Stimulated activated CD4-positive, alpha-beta T cell treated with anti-CD3 and anti-CD28 coated beads, Interleukin-15, amount 100 ng/mL, for 1 hour (primary cell): ENCODE measurements at regions not wholly inside any gene's neighbourhood (a gene's known extent, or its start where the extent isn't known, plus 50 kb on each side); places are given as distances from the start of the nearest gene placed in this dataset.

ENCODE experiments used
- DNase-seq, 2 donors: peaks; one replicate each; pipeline ENCODE4 v3.0.0-alpha.2; 2020; ENCODE audit warnings: low read depth in 1 of 2, low spot score in 1 of 2

- DNase-seq: no peak
These were observed 51.3 kb downstream of the OR10H4 start for GRCh38 chr19:16000024-16000663.

- DNase-seq: peak in 1 of 2 donors; percentile 18
These were observed 52.9 kb downstream of the OR10H4 start for GRCh38 chr19:16001481-16002312.

- no peak for DNase-seq
These were observed 53.9 kb downstream of the OR10H4 start for GRCh38 chr19:16002406-16003384.

- no peak for DNase-seq
These were observed 54.6 kb downstream of the OR10H4 start for GRCh38 chr19:16003391-16003790.

- DNase-seq: no peak
These were observed 57.1 kb downstream of the OR10H4 start for GRCh38 chr19:16005925-16006324.

- DNase-seq: no peak
These were observed 63.7 kb upstream of the TPM4 start for GRCh38 chr19:16012552-16012951.

- no peak for DNase-seq
These were observed 63.0 kb upstream of the TPM4 start for GRCh38 chr19:16013181-16013850.

- DNase-seq: no peak
These were observed 62.1 kb upstream of the TPM4 start for GRCh38 chr19:16013851-16014840.

- no peak for DNase-seq
These were observed 61.1 kb upstream of the TPM4 start for GRCh38 chr19:16014923-16015804.

GRCh38 chr19:16015805-16016173, 60.5 kb upstream of the TPM4 start:
- DNase-seq: no peak

- DNase-seq: no peak
These were observed 59.8 kb upstream of the TPM4 start for GRCh38 chr19:16016226-16017137.

GRCh38 chr19:16017138-16017490, 59.2 kb upstream of the TPM4 start:
- no peak for DNase-seq

GRCh38 chr19:16018106-16018755, 58.1 kb upstream of the TPM4 start:
- DNase-seq: no peak

GRCh38 chr19:16018801-16019551, 57.3 kb upstream of the TPM4 start:
- DNase-seq: no peak

- DNase-seq: no peak
These were observed 56.4 kb upstream of the TPM4 start for GRCh38 chr19:16019691-16020448.

GRCh38 chr19:16021796-16022195, 54.5 kb upstream of the TPM4 start:
- no peak for DNase-seq
